ENCODE measurements at regions not wholly inside any gene's neighbourhood (a gene's known extent, or its start where the extent isn't known, plus 50 kb on each side); places are given as distances from the start of the nearest gene placed in this dataset.
"Not testable (repeated sequence)": the region's sequence is repeated elsewhere in the genome, so short reads cannot be mapped to it uniquely, and the experiment has no call there.

- DNase-seq, result no peak
These were observed 93.5 kb downstream of the NAB1 start for GRCh38 chr2:190742431-190742830.

DNA sequence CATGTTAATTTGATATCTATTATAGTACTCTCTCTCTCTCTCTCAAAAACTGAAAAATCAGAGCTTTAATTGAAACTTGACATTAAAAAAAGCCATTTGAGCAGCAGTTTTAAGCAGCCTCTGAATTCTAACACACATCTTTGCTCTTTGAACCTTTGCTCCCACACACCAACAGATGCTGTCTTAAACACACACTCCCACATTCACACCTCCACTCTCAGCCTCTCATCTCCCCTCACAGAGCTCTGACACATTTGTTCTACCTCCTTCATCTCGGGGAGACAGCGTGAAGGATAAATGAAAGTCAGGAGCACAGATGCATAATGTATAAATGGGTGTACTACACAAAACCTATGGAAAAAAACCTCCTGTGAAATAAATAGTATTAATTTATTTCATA lies 95.2 kb downstream of the NAB1 start:
- DNase-seq, result no peak

DNA sequence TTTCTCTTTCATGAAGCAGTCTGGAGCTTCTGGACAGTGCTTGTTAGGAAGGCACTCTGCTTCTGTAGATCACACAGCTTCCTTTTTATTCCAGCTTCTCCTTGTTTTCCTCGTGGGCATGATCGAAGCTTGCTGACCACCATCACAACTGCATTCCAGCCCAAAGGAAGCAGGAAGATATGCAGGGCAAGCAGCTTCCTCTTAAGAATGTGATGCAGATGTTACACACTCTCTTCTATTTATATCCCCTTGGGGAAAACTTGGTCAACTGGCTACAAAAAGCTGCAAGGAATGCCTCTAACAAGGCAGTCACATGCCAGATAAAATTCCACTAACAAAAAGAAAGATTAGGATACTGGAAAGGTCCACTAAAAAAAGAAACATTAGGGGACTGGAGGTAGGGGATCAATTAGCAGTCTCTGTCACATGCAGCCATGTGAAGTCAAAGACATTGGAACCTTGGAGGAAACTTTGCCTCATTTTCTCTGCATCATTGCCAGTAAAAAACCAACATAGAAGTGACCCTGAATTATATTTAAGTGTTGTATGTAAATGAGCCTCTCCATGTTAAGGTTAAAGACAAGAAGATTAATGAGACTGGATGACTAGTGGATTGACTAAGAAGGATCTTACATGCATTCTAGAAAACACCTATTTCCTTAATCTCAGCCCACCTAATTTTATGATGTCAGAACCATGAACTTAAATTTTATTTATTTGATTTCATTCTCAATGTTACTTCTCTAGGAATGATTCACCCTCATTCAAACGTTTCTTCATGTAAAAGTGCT lies 98.3 kb downstream of the NAB1 start:
- peak; percentile 71 for DNase-seq

GRCh38 chr2:190748966-190749365 lies 100.1 kb downstream of the NAB1 start:
- DNase-seq, result no peak

GRCh38 chr2:190755772-190756415 lies 107.0 kb downstream of the NAB1 start:
- DNase-seq, result no peak

DNA sequence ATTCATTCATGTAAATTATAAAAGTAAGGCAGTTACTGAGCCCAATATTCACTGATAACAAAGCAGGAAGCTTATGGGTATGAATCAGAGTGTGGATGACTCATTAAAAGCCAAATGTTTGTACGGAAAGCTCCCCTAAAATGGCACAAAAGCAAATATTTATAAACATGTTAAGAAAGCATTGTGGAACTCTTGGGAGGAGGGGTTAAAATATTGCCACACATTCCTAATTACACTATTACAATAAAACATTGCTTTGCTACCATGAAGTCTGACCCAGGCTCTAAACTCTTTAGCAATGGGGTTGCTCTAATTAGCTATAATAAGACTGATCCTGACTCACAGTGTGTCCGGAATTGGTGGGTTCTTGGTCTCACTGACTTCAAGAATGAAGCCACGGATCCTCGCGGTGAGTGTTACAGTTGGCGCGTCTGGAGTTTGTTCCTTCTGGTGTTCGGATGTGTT lies 110.9 kb downstream of the NAB1 start:
- DNase-seq, result peak; percentile 75

- not testable (repeated sequence) for DNase-seq
These were observed 111.7 kb downstream of the NAB1 start for GRCh38 chr2:190760353-190761150.

DNA sequence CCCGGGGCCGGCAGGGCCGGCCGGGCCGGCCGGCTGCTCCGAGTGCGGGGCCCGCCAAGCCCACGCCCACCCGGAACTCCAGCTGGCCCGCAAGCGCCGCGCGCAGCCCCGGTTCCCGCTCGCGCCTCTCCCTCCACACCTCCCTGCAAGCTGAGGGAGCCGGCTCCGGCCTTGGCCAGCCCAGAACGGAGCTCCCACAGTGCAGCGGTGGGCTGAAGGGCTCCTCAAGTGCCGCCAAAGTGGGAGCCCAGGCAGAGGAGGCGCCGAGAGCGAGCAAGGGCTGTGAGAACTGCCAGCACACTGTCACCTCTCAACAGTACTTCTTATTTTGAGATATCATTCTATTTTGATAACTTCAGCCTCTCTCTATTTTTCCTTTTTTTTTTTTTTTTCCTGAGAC lies 112.3 kb downstream of the NAB1 start:
- not testable (repeated sequence) for DNase-seq

- DNase-seq, result no peak
These were observed 113.7 kb downstream of the NAB1 start for GRCh38 chr2:190762566-190762965.

- no peak for DNase-seq
These were observed 114.2 kb downstream of the NAB1 start for GRCh38 chr2:190763100-190763499.

DNA sequence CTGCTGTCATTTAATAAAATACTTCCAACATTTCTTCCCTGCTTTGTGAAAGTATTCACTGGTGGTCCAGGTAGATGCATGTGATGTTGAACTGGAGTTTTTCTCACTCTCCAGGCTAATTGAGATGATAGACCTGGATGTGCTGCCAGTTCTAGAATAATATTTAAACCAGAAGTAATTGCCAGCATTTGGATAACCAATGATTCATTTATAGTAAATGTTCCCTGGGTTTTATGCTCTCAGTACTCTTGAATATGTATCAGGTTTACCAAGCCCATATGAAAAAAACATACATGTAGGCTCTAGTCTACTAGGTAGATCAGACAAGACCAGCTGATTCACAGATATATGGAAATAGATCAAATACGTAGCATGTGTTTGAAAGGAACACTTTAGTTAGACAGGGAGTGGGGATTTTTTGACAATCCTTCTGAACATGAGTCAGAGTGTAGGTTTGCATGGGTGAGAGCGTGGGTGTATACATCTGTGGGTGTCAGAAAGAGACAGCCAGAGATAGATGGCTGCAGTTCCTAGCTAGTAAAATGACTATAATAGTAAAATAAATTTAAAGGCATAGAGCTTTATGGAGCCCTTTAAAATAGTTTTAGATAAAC lies 115.1 kb downstream of the NAB1 start:
- DNase-seq, result no peak

GRCh38 chr2:190765386-190766173 lies 115.0 kb upstream of the GLS start:
- DNase-seq, result peak; percentile 64

- no peak for DNase-seq
These were observed 114.4 kb upstream of the GLS start for GRCh38 chr2:190766174-190766572.

DNA sequence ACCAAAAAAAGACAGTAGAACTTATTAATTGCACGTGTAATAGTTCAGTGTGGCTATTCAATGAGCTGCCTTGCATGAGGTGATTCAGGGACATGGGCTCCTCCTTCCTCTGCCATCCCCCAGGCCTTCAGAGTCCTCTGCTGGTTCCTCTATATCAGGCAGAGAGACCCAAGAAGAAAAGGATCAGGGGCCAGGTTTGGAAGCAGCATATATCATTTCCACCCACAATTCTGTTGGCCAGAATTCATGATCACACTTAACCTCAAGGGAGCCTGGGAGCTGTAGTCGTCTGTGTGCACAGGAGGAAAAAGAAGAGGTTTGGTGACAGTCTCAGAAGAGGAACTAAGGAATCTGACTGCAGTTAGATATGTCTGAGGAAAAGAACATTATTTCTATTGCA lies 114.0 kb upstream of the GLS start:
- no peak for DNase-seq

- DNase-seq, result no peak
These were observed 112.8 kb upstream of the GLS start for GRCh38 chr2:190767821-190768220.

- no peak for DNase-seq
These were observed 111.4 kb upstream of the GLS start for GRCh38 chr2:190769258-190769657.

DNA sequence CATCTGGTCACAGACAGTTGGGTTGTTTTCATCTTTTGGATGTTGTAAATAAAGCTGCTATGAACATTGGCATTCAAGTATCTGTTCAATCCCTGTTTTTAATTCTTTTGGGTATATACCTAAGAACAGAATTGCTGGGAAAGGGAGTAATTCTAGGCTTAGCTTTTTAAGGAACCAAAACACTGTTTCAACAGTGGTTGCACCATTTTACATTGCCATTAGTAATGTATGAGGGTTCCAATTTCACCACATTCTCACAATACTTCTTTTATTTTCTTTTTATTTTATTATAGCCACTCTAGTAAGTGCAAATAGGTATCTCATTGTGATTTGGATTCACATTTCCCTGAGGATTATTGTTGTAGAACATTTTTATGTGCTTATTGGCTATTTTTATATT lies 108.9 kb upstream of the GLS start:
- DNase-seq, result no peak

GRCh38 chr2:190780594-190780993 lies 100.0 kb upstream of the GLS start:
- no peak for DNase-seq

DNA sequence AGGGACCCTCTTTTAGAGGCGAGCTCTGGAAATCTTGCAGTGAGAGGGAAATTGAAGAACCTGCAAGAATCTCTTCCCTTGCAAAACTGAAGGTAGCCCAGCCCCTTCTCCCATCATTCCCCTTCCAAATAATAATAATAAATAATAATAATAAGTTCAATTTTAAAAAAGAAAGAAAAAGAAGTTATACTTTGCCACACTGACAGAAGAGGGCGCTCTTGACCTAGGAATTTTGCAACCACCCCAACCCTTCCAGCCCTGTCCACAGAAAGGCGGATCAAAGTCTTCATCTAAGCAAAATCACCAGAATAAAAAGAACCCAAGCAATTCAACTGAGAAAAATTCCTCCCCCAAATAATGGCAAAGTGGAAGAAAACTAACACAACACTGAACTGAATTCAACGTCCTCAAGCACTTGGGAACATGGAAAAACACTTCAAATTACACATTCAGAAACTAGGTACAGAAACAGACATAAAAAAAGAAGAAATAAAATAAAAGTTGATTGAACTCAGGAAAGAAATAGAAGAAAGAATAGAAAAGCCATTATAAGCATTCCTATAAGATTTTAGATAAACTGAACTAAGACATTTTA lies 98.9 kb upstream of the GLS start:
- peak; percentile 64 for DNase-seq

DNA sequence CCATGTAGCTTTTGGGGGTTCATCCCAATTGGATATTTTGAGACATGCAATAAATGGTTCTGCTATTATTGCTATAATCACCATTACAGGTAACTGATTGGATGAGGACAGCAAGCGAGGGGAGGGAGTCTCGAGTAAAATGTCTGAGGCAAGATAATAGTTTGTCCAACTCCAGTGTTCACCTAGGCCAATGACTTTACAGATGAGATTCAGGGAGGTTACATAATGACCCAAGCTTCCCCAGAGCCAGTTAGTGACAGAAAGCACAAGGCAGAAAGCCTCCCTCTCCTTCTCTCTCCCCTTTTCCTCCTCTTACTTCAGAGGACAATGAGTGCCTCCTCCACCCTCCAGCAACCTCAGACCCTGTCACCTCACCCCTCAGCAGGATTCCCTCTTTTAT lies 98.4 kb upstream of the GLS start:
- DNase-seq, result no peak

- no peak for DNase-seq
These were observed 96.9 kb upstream of the GLS start for GRCh38 chr2:190783513-190784263.

Data from fibroblast of skin of back (primary cell).